H9 (cell line): ENCODE measurements at regions not wholly inside any gene's neighbourhood (a gene's known extent, or its start where the extent isn't known, plus 50 kb on each side); places are given as distances from the start of the nearest gene placed in this dataset.

Experiments
- DNase-seq: peaks from one replicate; pipeline ENCODE4 v3.0.0-alpha.2; 2017
- H2AFZ ChIP-seq: one replicate; pipeline ENCODE4 v1.6.1; 2013; ENCODE audit warnings: mild to moderate bottlenecking, low read length, control low read depth, moderate library complexity
- H2AK5ac ChIP-seq: 2 replicates; pipeline ENCODE4 v1.6.1; 2013; ENCODE audit warnings: low read length, control low read depth, mixed read lengths; ENCODE audit not compliant: insufficient read length
- H2BK120ac ChIP-seq: one replicate; pipeline ENCODE4 v1.6.1; 2013; ENCODE audit warnings: low read depth, mild to moderate bottlenecking, low read length, control low read depth, inconsistent platforms; ENCODE audit not compliant: poor library complexity, severe bottlenecking
- H2BK12ac ChIP-seq: 2 replicates; pipeline ENCODE4 v1.6.1; 2013; ENCODE audit warnings: low read length, control low read depth, mixed read lengths, low read depth; ENCODE audit not compliant: insufficient read length
- H2BK15ac ChIP-seq: 2 replicates; pipeline ENCODE4 v1.6.1; 2013; ENCODE audit warnings: low read depth, low read length, control low read depth
- H2BK20ac ChIP-seq: one replicate; pipeline ENCODE4 v1.6.1; 2013; ENCODE audit warnings: low read depth, mild to moderate bottlenecking, low read length, control low read depth, inconsistent platforms; ENCODE audit not compliant: poor library complexity, severe bottlenecking
- H2BK5ac ChIP-seq: 2 replicates; pipeline ENCODE4 v1.6.1; 2013; ENCODE audit warnings: low read length, control low read depth, mixed read lengths; ENCODE audit not compliant: insufficient read length
- H3K14ac ChIP-seq: 2 replicates; pipeline ENCODE4 v1.6.1; 2013; ENCODE audit warnings: low read length, control low read depth; ENCODE audit not compliant: insufficient read depth
- H3K18ac ChIP-seq: 2 replicates; pipeline ENCODE4 v1.6.1; 2013; ENCODE audit warnings: low read depth, mild to moderate bottlenecking, mixed read lengths, low read length, control low read depth; ENCODE audit not compliant: insufficient read length
- H3K23ac ChIP-seq: 2 replicates; pipeline ENCODE4 v1.6.1; 2013; ENCODE audit warnings: low read length, control low read depth, mixed read lengths, low read depth; ENCODE audit not compliant: insufficient read length
- H3K23me2 ChIP-seq: 2 replicates; pipeline ENCODE4 v1.6.1; 2013; ENCODE audit warnings: low read depth, mild to moderate bottlenecking, mixed read lengths, low read length, control low read depth; ENCODE audit not compliant: insufficient read length, poor library complexity, severe bottlenecking
- H3K27ac ChIP-seq: 2 replicates; pipeline ENCODE4 v1.5.1; 2013; ENCODE audit warnings: low read length, control low read depth, mixed read lengths, low read depth; ENCODE audit not compliant: insufficient read length
- H3K27me3 ChIP-seq: 2 replicates; pipeline ENCODE4 v1.6.1; 2013; ENCODE audit warnings: low read length, control low read depth, inconsistent platforms; ENCODE audit not compliant: insufficient read depth
- H3K4ac ChIP-seq: 2 replicates; pipeline ENCODE4 v1.6.1; 2013; ENCODE audit warnings: low read depth, mild to moderate bottlenecking, control low read depth, inconsistent platforms, low read length, moderate library complexity
- H3K4me1 ChIP-seq: 2 replicates; pipeline ENCODE4 v1.6.1; 2013; ENCODE audit warnings: low read length, control low read depth, inconsistent platforms; ENCODE audit not compliant: insufficient read depth
- H3K4me2 ChIP-seq: 2 replicates; pipeline ENCODE4 v1.6.1; 2013; ENCODE audit warnings: low read length, control low read depth, mixed read lengths; ENCODE audit not compliant: insufficient read length, insufficient read depth
- H3K56ac ChIP-seq: 2 replicates; pipeline ENCODE4 v1.6.1; 2013; ENCODE audit warnings: low read depth, mild to moderate bottlenecking, mixed read lengths, low read length, control low read depth; ENCODE audit not compliant: insufficient read length
- H3K79me1 ChIP-seq: 2 replicates; pipeline ENCODE4 v1.6.1; 2013; ENCODE audit warnings: low read depth, mild to moderate bottlenecking, moderate library complexity, low read length, control low read depth, inconsistent platforms; ENCODE audit not compliant: insufficient read depth, poor library complexity, severe bottlenecking
- H3K79me2 ChIP-seq: 2 replicates; pipeline ENCODE4 v1.6.1; 2013; ENCODE audit warnings: low read length, control low read depth, inconsistent platforms; ENCODE audit not compliant: insufficient read depth
- H3K9ac ChIP-seq: 2 replicates; pipeline ENCODE4 v1.6.1; 2013; ENCODE audit warnings: low read length, control low read depth, mixed read lengths; ENCODE audit not compliant: insufficient read length; ENCODE audit errors: extremely low read depth
- H3K9me3 ChIP-seq: one replicate; pipeline ENCODE4 v1.6.1; 2013; ENCODE audit warnings: low read depth, low read length, inconsistent platforms; ENCODE audit not compliant: control insufficient read depth
- H3T11ph ChIP-seq: one replicate; pipeline ENCODE4 v1.6.1; 2013; ENCODE audit warnings: mild to moderate bottlenecking, low read length, control low read depth, inconsistent platforms
- H4K20me1 ChIP-seq: one replicate; pipeline ENCODE4 v1.6.1; 2013; ENCODE audit not compliant: control insufficient read depth, insufficient read length, insufficient read depth
- H4K5ac ChIP-seq: 2 replicates; pipeline ENCODE4 v1.6.1; 2013; ENCODE audit warnings: low read depth, mild to moderate bottlenecking, mixed read lengths, low read length, control low read depth; ENCODE audit not compliant: insufficient read length
- H4K8ac ChIP-seq: replicated peaks from 2 replicates; pipeline ENCODE4 v1.6.1; 2013; ENCODE audit warnings: low read length, control low read depth, mixed read lengths, low read depth; ENCODE audit not compliant: insufficient read length
- H4K91ac ChIP-seq: 2 replicates; pipeline ENCODE4 v1.6.1; 2013; ENCODE audit warnings: low read depth, mild to moderate bottlenecking, moderate library complexity, mixed read lengths, low read length, control low read depth; ENCODE audit not compliant: insufficient read length
- H3K27ac Mint-ChIP-seq, 3 experiments: 2 replicates in 2 of 3; 3 replicates in 1 of 3; pipeline ENCODE4 v1.8.0; 2020 to 2021; ENCODE audit warnings: mixed read lengths in 3 of 3, mild to moderate bottlenecking in 1 of 3, moderate library complexity in 1 of 3
- H3K27me3 Mint-ChIP-seq: 2 replicates; pipeline ENCODE4 v1.8.0; 2021; ENCODE audit warnings: low read depth, mild to moderate bottlenecking, moderate library complexity, mixed read lengths
- H3K36me3 Mint-ChIP-seq, 3 experiments: 2 replicates in 2 of 3; 3 replicates in 1 of 3; pipeline ENCODE4 v1.8.0; 2020 to 2021; ENCODE audit warnings: low read depth in 3 of 3, mixed read lengths in 3 of 3; ENCODE audit not compliant: insufficient read depth in 1 of 3
- H3K4me1 Mint-ChIP-seq, 2 experiments: 2 replicates each; pipeline ENCODE4 v1.8.0; 2020; ENCODE audit warnings: mixed read lengths in 2 of 2
- H3K4me3 Mint-ChIP-seq, 2 experiments: 2 replicates in 1 of 2; 3 replicates in 1 of 2; pipeline ENCODE4 v1.8.0; 2020 to 2021; ENCODE audit warnings: mild to moderate bottlenecking in 2 of 2, mixed read lengths in 2 of 2, moderate library complexity in 1 of 2
- H3K9me3 Mint-ChIP-seq, 2 experiments: 2 replicates in 1 of 2; 3 replicates in 1 of 2; pipeline ENCODE4 v1.8.0; 2020; ENCODE audit warnings: mild to moderate bottlenecking in 2 of 2, mixed read lengths in 2 of 2, moderate library complexity in 1 of 2
- CTCF ChIP-seq: fragments of 200-600 bp; sonication (generic); conservative IDR thresholded peaks from 3 replicates; pipeline ENCODE4 v1.8.0; 2021; ENCODE audit warnings: antibody characterized with exemption, mild to moderate bottlenecking
- WGBS: extraction: QIAGEN DNeasy Blood & Tissue Kit; methylation state at CpG from one replicate; pipeline ENCODE4 v1.1.7; 2013; ENCODE audit warnings: missing lambda C conversion rate, low lambda C conversion rate, mixed read lengths; ENCODE audit not compliant: insufficient read length; ENCODE audit errors: extremely low coverage; 5-methylcytosine and 5-hydroxymethylcytosine counted together

GRCh38 chr9:68644831-68645230 is 60.2 kb upstream of the PIP5K1B start:
- Histone ChIP-seq H2BK20ac (no peak overlapping the region), H3K23ac (no peak overlapping the region), H3K79me1 (no peaks in the 10 kb centered on the region), H3K9ac (no peak overlapping the region), H4K20me1 (no peaks in the 10 kb centered on the region), H2BK120ac (no peak overlapping the region), H2BK5ac (no peak overlapping the region), H3T11ph (no peak overlapping the region), H2BK12ac (no peak overlapping the region), H3K27ac (no peak overlapping the region), H3K14ac (no peak overlapping the region), H3K23me2 (no peaks in the 10 kb centered on the region), H3K79me2 (no peaks in the 10 kb centered on the region), H3K56ac (no peak overlapping the region), H3K4me1 (no peaks in the 10 kb centered on the region), H2AFZ (no peak overlapping the region), H3K4me2 (no peak overlapping the region), H4K5ac (no peak overlapping the region), H2BK15ac (no peak overlapping the region), H2AK5ac (no peak overlapping the region), H4K8ac (no peak overlapping the region), H3K18ac (no peak overlapping the region), H4K91ac (no peak overlapping the region), H3K9me3 (no peaks in the 10 kb centered on the region), H3K27me3 (no peaks in the 10 kb centered on the region), H3K4ac (no peak overlapping the region)
- TF ChIP-seq CTCF: no peak
- WGBS: no CpG with 5 or more reads among the region's 3 CpGs
- DNase-seq: no peak
- H3K9me3 Mint-ChIP-seq: no peaks in the 10 kb centered on the region
- H3K36me3 Mint-ChIP-seq: no peaks in the 10 kb centered on the region; a peak in 1 of 7 replicates
- 0 out of 4 replicates have a peak, but pooled peaks cover 0 to 4% of the 10 kb centered on the region in 2 experiments for H3K4me1 Mint-ChIP-seq
- H3K4me3 Mint-ChIP-seq: no peak overlapping the region
- no peak overlapping the region for H3K27ac Mint-ChIP-seq
- H3K27me3 Mint-ChIP-seq: peaks cover 9% of the 10 kb centered on the region
